HG03558 (cell line): ENCODE measurements at regions not wholly inside any gene's neighbourhood (a gene's known extent, or its start where the extent isn't known, plus 50 kb on each side); places are given as distances from the start of the nearest gene placed in this dataset.

Experiments used
- ATAC-seq: cut with Tn5 transposase; IDR thresholded peaks from one replicate; pipeline ENCODE4 v1.9.1; 2021; ENCODE audit warnings: moderate number of reproducible peaks; ENCODE audit not compliant: unreplicated experiment; ENCODE audit errors: extremely low read depth

GRCh38 chr14:87152693-87153092 lies 840.3 kb downstream of the GALC start:
- no peak for ATAC-seq

GRCh38 chr14:87149583-87150354 lies 843.2 kb downstream of the GALC start:
- ATAC-seq = no peak

- no peak for ATAC-seq
These were observed 844.3 kb downstream of the GALC start for GRCh38 chr14:87148655-87149054.

- ATAC-seq = no peak
These were observed 850.3 kb downstream of the GALC start for GRCh38 chr14:87142551-87143211.

GRCh38 chr14:87141801-87142200 lies 851.2 kb downstream of the GALC start:
- ATAC-seq = no peak

GRCh38 chr14:87139299-87139698 lies 853.7 kb downstream of the GALC start:
- ATAC-seq = no peak

- no peak for ATAC-seq
These were observed 859.7 kb downstream of the GALC start for GRCh38 chr14:87133073-87133801.

GRCh38 chr14:87131879-87132278 lies 861.1 kb downstream of the GALC start:
- no peak for ATAC-seq

- no peak for ATAC-seq
These were observed 870.8 kb downstream of the GALC start for GRCh38 chr14:87122166-87122565.

GRCh38 chr14:87121716-87122115 lies 871.3 kb downstream of the GALC start:
- no peak for ATAC-seq

GRCh38 chr14:87115234-87115633 lies 877.7 kb downstream of the GALC start:
- ATAC-seq = no peak

- ATAC-seq = no peak
These were observed 879.7 kb downstream of the GALC start for GRCh38 chr14:87113286-87113685.

- ATAC-seq = no peak
These were observed 881.2 kb downstream of the GALC start for GRCh38 chr14:87111741-87112140.

GRCh38 chr14:87111126-87111525 lies 881.9 kb downstream of the GALC start:
- no peak for ATAC-seq

GRCh38 chr14:87109271-87109670 lies 883.7 kb downstream of the GALC start:
- no peak for ATAC-seq

GRCh38 chr14:87108726-87109125 lies 884.3 kb downstream of the GALC start:
- no peak for ATAC-seq

GRCh38 chr14:87102811-87103378 lies 890.1 kb downstream of the GALC start:
- no peak for ATAC-seq

GRCh38 chr14:87097015-87097414 lies 896.0 kb downstream of the GALC start:
- ATAC-seq = no peak

- ATAC-seq = no peak
These were observed 898.1 kb downstream of the GALC start for GRCh38 chr14:87094913-87095312.

- ATAC-seq = no peak
These were observed 904.4 kb downstream of the GALC start for GRCh38 chr14:87088588-87088987.

- ATAC-seq = no peak
These were observed 905.1 kb downstream of the GALC start for GRCh38 chr14:87087881-87088280.
